ENCODE measurements at regions not wholly inside any gene's neighbourhood (a gene's known extent, or its start where the extent isn't known, plus 50 kb on each side); places are given as distances from the start of the nearest gene placed in this dataset.

DNA sequence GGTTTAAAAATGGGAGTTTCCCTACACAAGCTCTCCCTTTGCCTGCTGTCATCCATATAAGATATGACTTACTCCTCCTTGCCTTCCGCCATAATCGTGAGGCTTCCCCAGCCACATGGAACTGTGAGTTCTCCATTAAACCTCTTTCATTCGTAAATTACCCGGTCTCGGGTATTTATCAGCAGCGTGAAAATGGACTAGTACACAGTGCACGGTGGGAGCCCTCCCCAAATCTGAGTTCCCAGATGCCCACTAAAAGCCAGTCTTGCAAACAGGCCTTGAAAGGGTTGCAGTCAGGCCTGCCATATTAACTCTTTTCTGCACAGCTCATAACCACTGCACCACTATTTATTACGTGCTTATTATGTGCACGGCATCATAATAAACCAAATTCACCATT, 400.9 kb downstream of the PRDM2 start:
- H3K9me1 ChIP-seq (ENCODE audit: control insufficient read depth, extremely low read depth, insufficient read depth, low read length), result no peaks in the 10 kb centered on the region
- no peak overlapping the region for H3K4me2 ChIP-seq (ENCODE audit: control insufficient read depth, extremely low read depth, insufficient read depth, low read depth, low read length)
- DNase-seq (ENCODE audit: low read depth, low spot score), result no peak
- no peaks in the 10 kb centered on the region for H3K9me3 ChIP-seq (ENCODE audit: control insufficient read depth, low read depth, low read length)
- dilution Hi-C loops (cut with MboI; ENCODE audit: extremely low pct_ligation_motif_present, low sequenced_read_pairs), result no loop called here
- no peak overlapping the region for H3K9ac ChIP-seq (ENCODE audit: control insufficient read depth, extremely low read depth, insufficient read depth, low read length)
- H3K36me3 ChIP-seq (ENCODE audit: control insufficient read depth in 2 of 2, extremely low read depth in 1 of 2, insufficient read depth in 2 of 2, low read length in 2 of 2), result no peaks in the 10 kb centered on the region
- H3K4me1 ChIP-seq (ENCODE audit: control insufficient read depth, extremely low read depth, insufficient read depth, low read length), result no peaks in the 10 kb centered on the region
- H4K20me1 ChIP-seq (ENCODE audit: control insufficient read depth, extremely low read depth, insufficient read depth, low read length), result no peaks in the 10 kb centered on the region
- no peaks in the 10 kb centered on the region for H3K79me2 ChIP-seq (ENCODE audit: control insufficient read depth, insufficient read depth, low read length)
- no peak overlapping the region for H2AFZ ChIP-seq (ENCODE audit: control insufficient read depth, low read length)
- peaks cover 3% of the 10 kb centered on the region for H3K27me3 ChIP-seq (ENCODE audit: control insufficient read depth, extremely low read depth, insufficient read depth, low read length)
- H3K4me3 ChIP-seq (ENCODE audit: control insufficient read depth in 2 of 3, extremely low read depth in 1 of 3, insufficient read depth in 2 of 3, low read depth in 1 of 3, low read length in 3 of 3), result no peak overlapping the region
- TF ChIP-seq EZH2 (IDR thresholded peaks at IDR 0.05; ENCODE audit: low read length) (no peak), CTCF (optimal IDR thresholded peaks at IDR 0.05 in 1 of 3, IDR thresholded peaks at IDR 0.05 in 1 of 3, conservative IDR thresholded peaks at IDR 0.05 in 1 of 3; ENCODE audit: extremely low read depth in 1 of 3, insufficient read depth in 2 of 3, low read length in 3 of 3) (no peak)
- FAIRE-seq, result no peak
- H3K27ac ChIP-seq (ENCODE audit: control insufficient read depth, insufficient read depth, low read length), result no peak overlapping the region

GRCh38 chr1:14102180-14102579, 402.2 kb downstream of the PRDM2 start:
- dilution Hi-C loops (cut with MboI; ENCODE audit: extremely low pct_ligation_motif_present, low sequenced_read_pairs), result no loop called here
- H3K9me3 ChIP-seq (ENCODE audit: control insufficient read depth, low read depth, low read length), result no peaks in the 10 kb centered on the region
- no peak overlapping the region for H3K9ac ChIP-seq (ENCODE audit: control insufficient read depth, extremely low read depth, insufficient read depth, low read length)
- H2AFZ ChIP-seq (ENCODE audit: control insufficient read depth, low read length), result no peak overlapping the region
- no peak overlapping the region for H3K4me2 ChIP-seq (ENCODE audit: control insufficient read depth, extremely low read depth, insufficient read depth, low read depth, low read length)
- H4K20me1 ChIP-seq (ENCODE audit: control insufficient read depth, extremely low read depth, insufficient read depth, low read length), result no peaks in the 10 kb centered on the region
- H3K36me3 ChIP-seq (ENCODE audit: control insufficient read depth in 2 of 2, extremely low read depth in 1 of 2, insufficient read depth in 2 of 2, low read length in 2 of 2), result no peaks in the 10 kb centered on the region
- DNase-seq (ENCODE audit: low read depth, low spot score) (no peak), FAIRE-seq (no peak)
- no peak overlapping the region for H3K27ac ChIP-seq (ENCODE audit: control insufficient read depth, insufficient read depth, low read length)
- H3K4me1 ChIP-seq (ENCODE audit: control insufficient read depth, extremely low read depth, insufficient read depth, low read length), result no peaks in the 10 kb centered on the region
- H3K4me3 ChIP-seq (ENCODE audit: control insufficient read depth in 2 of 3, extremely low read depth in 1 of 3, insufficient read depth in 2 of 3, low read depth in 1 of 3, low read length in 3 of 3), result no peak overlapping the region
- H3K79me2 ChIP-seq (ENCODE audit: control insufficient read depth, insufficient read depth, low read length), result no peaks in the 10 kb centered on the region
- H3K9me1 ChIP-seq (ENCODE audit: control insufficient read depth, extremely low read depth, insufficient read depth, low read length), result no peaks in the 10 kb centered on the region
- TF ChIP-seq EZH2 (IDR thresholded peaks at IDR 0.05; ENCODE audit: low read length) (no peak), CTCF (optimal IDR thresholded peaks at IDR 0.05 in 1 of 3, IDR thresholded peaks at IDR 0.05 in 1 of 3, conservative IDR thresholded peaks at IDR 0.05 in 1 of 3; ENCODE audit: extremely low read depth in 1 of 3, insufficient read depth in 2 of 3, low read length in 3 of 3) (no peak)
- peaks cover 3% of the 10 kb centered on the region for H3K27me3 ChIP-seq (ENCODE audit: control insufficient read depth, extremely low read depth, insufficient read depth, low read length)
